Endothelial cell of umbilical vein (primary cell): ENCODE measurements at regions not wholly inside any gene's neighbourhood (a gene's known extent, or its start where the extent isn't known, plus 50 kb on each side); places are given as distances from the start of the nearest gene placed in this dataset.

Experiments
- BruUV-seq: library from RNA; stranded (reverse); fragments of 400-500 nt; replicated peaks from 2 replicates; lab custom pipeline; 2021; lab: Mats Ljungman, UMichigan
- CTCF ChIA-PET: fragments of 300-600, 350-600 bp; sonication (Branson Sonifier 250); formaldehyde crosslinking; loops from one replicate; lab custom pipeline; 2021; ENCODE audit warnings: antibody characterized with exemption, inconsistent platforms; lab: Charles Lee
- POLR2A ChIA-PET: fragments of 300-600, 350-600 bp; sonication (Branson Sonifier 250); formaldehyde crosslinking; loops from one replicate; lab custom pipeline; 2021; ENCODE audit warnings: antibody characterized with exemption, inconsistent platforms; lab: Charles Lee
- DNase-seq: peaks from one replicate; pipeline ENCODE4 v3.0.0-alpha.2; 2011; ENCODE audit warnings: low read depth, low spot score
- FAIRE-seq: peaks from 2 replicates; lab custom pipeline; 2011; peaks lifted over from hg19 to GRCh38; lab: Jason Lieb, UNC
- H2AFZ ChIP-seq: 2 replicates; pipeline ENCODE4 v1.6.0; 2012; ENCODE audit warnings: low read depth, low read length, control low read depth, inconsistent platforms
- H3K27ac ChIP-seq: 2 replicates; pipeline ENCODE4 v1.5.1; 2011; ENCODE audit warnings: low read depth, mild to moderate bottlenecking, control low read depth, low read length, moderate library complexity; ENCODE audit not compliant: insufficient read depth
- H3K27me3 ChIP-seq, 2 experiments: 2 replicates each; pipeline versions ENCODE4 v1.6.0 to v1.6.1; 2011; ENCODE audit warnings: low read length in 2 of 2, mixed read lengths in 1 of 2; ENCODE audit not compliant: control insufficient read depth in 2 of 2, insufficient read depth in 2 of 2
- H3K36me3 ChIP-seq, 2 experiments: 2 replicates in 1 of 2; 3 replicates in 1 of 2; pipeline ENCODE4 v1.5.1; 2011; ENCODE audit warnings: low read length in 2 of 2, mild to moderate bottlenecking in 1 of 2, moderate library complexity in 1 of 2; ENCODE audit not compliant: control insufficient read depth in 2 of 2, insufficient read depth in 2 of 2; ENCODE audit errors: extremely low read depth in 1 of 2
- H3K4me1 ChIP-seq: 3 replicates; pipeline ENCODE4 v1.5.1; 2011; ENCODE audit warnings: mild to moderate bottlenecking, low read length; ENCODE audit not compliant: control insufficient read depth, insufficient read depth; ENCODE audit errors: extremely low read depth
- H3K4me2 ChIP-seq: 2 replicates; pipeline ENCODE4 v1.6.1; 2011; ENCODE audit warnings: low read length, control low read depth, mixed read lengths; ENCODE audit not compliant: insufficient read depth
- H3K4me3 ChIP-seq, 3 experiments: fragments of 200-600 bp in 1 of 3; sonication (generic), shearing (Covaris generic) in 1 of 3; replicated peaks in 1 of 3; 2 replicates each; pipeline ENCODE4 v1.5.1; 2011 to 2016; ENCODE audit warnings: control low read depth in 3 of 3, low read length in 3 of 3, mild to moderate bottlenecking in 2 of 3, inconsistent platforms in 1 of 3, low read depth in 1 of 3, moderate library complexity in 1 of 3; ENCODE audit not compliant: insufficient read depth in 1 of 3
- H3K79me2 ChIP-seq: 2 replicates; pipeline ENCODE4 v1.6.0; 2012; ENCODE audit warnings: low read length, inconsistent platforms; ENCODE audit not compliant: control insufficient read depth, insufficient read depth
- H3K9ac ChIP-seq: replicated peaks from 2 replicates; pipeline ENCODE3; 2011; ENCODE audit warnings: low read length, control low read depth; ENCODE audit not compliant: insufficient read depth; ENCODE audit errors: extremely low read depth
- H3K9me1 ChIP-seq: replicated peaks from 3 replicates; pipeline ENCODE4 v1.6.0; 2011; ENCODE audit warnings: mild to moderate bottlenecking, low read length; ENCODE audit not compliant: control insufficient read depth, insufficient read depth; ENCODE audit errors: extremely low read depth
- H3K9me3 ChIP-seq: replicated peaks from 2 replicates; pipeline ENCODE4 v1.5.1; 2012; ENCODE audit warnings: low read length, inconsistent platforms; ENCODE audit not compliant: control insufficient read depth, insufficient read depth
- H4K20me1 ChIP-seq: replicated peaks from 2 replicates; pipeline ENCODE3; 2011; ENCODE audit warnings: mild to moderate bottlenecking, low read length; ENCODE audit not compliant: control insufficient read depth, insufficient read depth; ENCODE audit errors: extremely low read depth
- CTCF ChIP-seq, 2 donors: IDR thresholded peaks; 1 replicate in 1 of 2; 2 replicates in 1 of 2; pipeline ENCODE4 v1.5.1; 2011; ENCODE audit warnings: low read length in 2 of 2, mild to moderate bottlenecking in 2 of 2, moderate library complexity in 2 of 2, control low read depth in 1 of 2, inconsistent platforms in 1 of 2, low read depth in 1 of 2; ENCODE audit not compliant: insufficient read depth in 1 of 2; ENCODE audit errors: extremely low read depth in 1 of 2
- EZH2 ChIP-seq: IDR thresholded peaks from 2 replicates; pipeline ENCODE4 v1.6.1; 2012; ENCODE audit warnings: borderline replicate concordance, low read depth, mild to moderate bottlenecking, moderate library complexity, low read length, inconsistent platforms; ENCODE audit not compliant: severe bottlenecking
- FOS ChIP-seq: IDR thresholded peaks from 2 replicates; pipeline ENCODE4 v1.6.1; 2011; ENCODE audit warnings: mild to moderate bottlenecking, low read length, moderate library complexity, borderline replicate concordance; ENCODE audit not compliant: insufficient read depth
- GATA2 ChIP-seq: IDR thresholded peaks from 2 replicates; pipeline ENCODE4 v1.7.0; 2011; ENCODE audit warnings: low read depth, mild to moderate bottlenecking, moderate library complexity, mixed read lengths, low read length; ENCODE audit not compliant: insufficient read length, insufficient read depth
- JUN ChIP-seq: IDR thresholded peaks from 2 replicates; pipeline ENCODE4 v1.6.1; 2011; ENCODE audit warnings: borderline replicate concordance, low read depth; ENCODE audit not compliant: insufficient read length, insufficient read depth
- MYC ChIP-seq: IDR thresholded peaks from one replicate; pipeline ENCODE4 v1.6.1; 2011; ENCODE audit warnings: mild to moderate bottlenecking, low read depth, low read length
- POLR2A ChIP-seq: IDR thresholded peaks from 2 replicates; pipeline ENCODE4 v1.6.1; 2012; ENCODE audit warnings: low read depth, mild to moderate bottlenecking, control low read depth, low read length
- POLR2AphosphoS5 ChIP-seq: IDR thresholded peaks from 2 replicates; pipeline ENCODE4 v1.6.1; 2012; ENCODE audit warnings: low read depth, mild to moderate bottlenecking, control low read depth, low read length, moderate library complexity; ENCODE audit not compliant: insufficient read depth
- dilution Hi-C: fragments of 300-500 bp; cut with MboI; formaldehyde crosslinking; loops from one replicate; pipeline ENCODE4 v1.15.0; 2019; ENCODE audit warnings: low sequenced_read_pairs; ENCODE audit not compliant: extremely low pct_ligation_motif_present
- intact Hi-C: fragments of 100-400 bp; cut with micrococcal nuclease; formaldehyde crosslinking; loops from one replicate; pipeline ENCODE4 v1.10.0; 2022
- TF ChIP-seq, protein P1 (sequence below): IDR thresholded peaks from 2 replicates; pipeline ENCODE4 v1.6.1; 2011; ENCODE audit not compliant: insufficient read depth, insufficient read length

GRCh38 chr15:70209499-70209898, 111.8 kb upstream of the TLE3 start:
- Histone ChIP-seq H3K4me1 (no peaks in the 10 kb centered on the region), H3K27ac (no peak overlapping the region), H3K9ac (no peak overlapping the region), H3K9me1 (no peaks in the 10 kb centered on the region), H3K4me2 (no peak overlapping the region), H3K9me3 (no peaks in the 10 kb centered on the region), H4K20me1 (no peaks in the 10 kb centered on the region), H3K79me2 (no peaks in the 10 kb centered on the region), H3K36me3 (no peaks in the 10 kb centered on the region), H2AFZ (no peak overlapping the region), H3K27me3 (peaks cover 2 to 7% of the 10 kb centered on the region in 2 experiments), H3K4me3 (no peak overlapping the region)
- BruUV-seq, result no TSS peak
- dilution Hi-C loops, result no loop called here
- no peak for TF ChIP-seq POLR2AphosphoS5
- no peak for TF ChIP-seq EZH2
- TF ChIP-seq CTCF (IDR thresholded peaks at IDR 0.05; ENCODE audit: extremely low read depth in 1 of 2, insufficient read depth in 1 of 2, low read depth in 1 of 2, low read length in 2 of 2), result no peak
- TF ChIP-seq POLR2A, result no peak
- TF ChIP-seq MYC, result no peak
- TF ChIP-seq, protein P1, sequence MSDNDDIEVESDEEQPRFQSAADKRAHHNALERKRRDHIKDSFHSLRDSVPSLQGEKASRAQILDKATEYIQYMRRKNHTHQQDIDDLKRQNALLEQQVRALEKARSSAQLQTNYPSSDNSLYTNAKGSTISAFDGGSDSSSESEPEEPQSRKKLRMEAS, result no peak
- TF ChIP-seq FOS, result no peak
- TF ChIP-seq JUN, result no peak
- no peak for TF ChIP-seq GATA2
- ChIA-PET CTCF (no interaction called here), POLR2A (no interaction called here)
- intact Hi-C loops, result no loop called here
- DNase-seq, result no peak
- FAIRE-seq, result no peak
